Endothelial cell (in vitro differentiated cells): ENCODE measurements at regions not wholly inside any gene's neighbourhood (a gene's known extent, or its start where the extent isn't known, plus 50 kb on each side); places are given as distances from the start of the nearest gene placed in this dataset.

Experiments used
- DNase-seq: peaks from one replicate; pipeline ENCODE4 v3.0.0; 2021; ENCODE audit warnings: low spot score
- H3K27ac Mint-ChIP-seq: one replicate; pipeline ENCODE4 v1.8.0; 2021; ENCODE audit warnings: mixed read lengths, inconsistent platforms; ENCODE audit not compliant: unreplicated experiment
- H3K27me3 Mint-ChIP-seq: one replicate; pipeline ENCODE4 v1.8.0; 2021; ENCODE audit warnings: mild to moderate bottlenecking, moderate library complexity, mixed read lengths, inconsistent platforms; ENCODE audit not compliant: unreplicated experiment
- H3K36me3 Mint-ChIP-seq: one replicate; pipeline ENCODE4 v1.8.0; 2021; ENCODE audit warnings: mild to moderate bottlenecking, low read depth, mixed read lengths, inconsistent platforms; ENCODE audit not compliant: unreplicated experiment
- H3K4me1 Mint-ChIP-seq: one replicate; pipeline ENCODE4 v1.8.0; 2021; ENCODE audit warnings: mild to moderate bottlenecking, mixed read lengths, inconsistent platforms; ENCODE audit not compliant: unreplicated experiment
- H3K4me3 Mint-ChIP-seq: one replicate; pipeline ENCODE4 v1.8.0; 2021; ENCODE audit warnings: mild to moderate bottlenecking, mixed read lengths, inconsistent platforms; ENCODE audit not compliant: unreplicated experiment
- H3K9me3 Mint-ChIP-seq: one replicate; pipeline ENCODE4 v1.8.0; 2021; ENCODE audit warnings: mixed read lengths, inconsistent platforms; ENCODE audit not compliant: unreplicated experiment
- TF ChIP-seq, protein P1 (sequence below): fragments of 200-600 bp; sonication (generic); IDR thresholded peaks from one replicate; pipeline ENCODE4 v1.5.0; 2021; ENCODE audit warnings: antibody characterized with exemption; ENCODE audit not compliant: unreplicated experiment

DNA sequence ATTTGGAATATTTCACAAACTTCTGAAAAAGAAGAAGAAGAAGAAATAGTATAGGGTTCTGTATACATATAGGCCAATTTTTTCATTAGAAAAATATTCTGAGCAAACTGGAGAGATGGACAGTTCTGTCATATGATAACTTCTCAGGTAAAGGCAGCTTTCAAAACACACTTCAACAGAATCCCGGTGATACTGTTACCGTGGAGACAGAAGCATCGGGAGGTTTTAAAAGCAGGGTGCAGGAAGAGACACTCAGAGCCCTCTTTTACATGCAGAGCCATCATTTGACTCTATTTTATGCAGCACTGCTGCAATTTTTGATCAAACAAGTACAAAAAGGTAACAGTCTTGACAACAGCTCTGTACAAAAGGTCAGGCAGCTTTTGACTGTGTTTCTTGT, 1785.4 kb downstream of the LRRC4C start:
- Mint-ChIP-seq H3K36me3 (no peaks in the 10 kb centered on the region), H3K9me3 (no peaks in the 10 kb centered on the region), H3K4me3 (no peak overlapping the region), H3K27ac (no peak overlapping the region), H3K4me1 (no peaks in the 10 kb centered on the region), H3K27me3 (no peaks in the 10 kb centered on the region)
- no peak for DNase-seq
- TF ChIP-seq, protein P1, sequence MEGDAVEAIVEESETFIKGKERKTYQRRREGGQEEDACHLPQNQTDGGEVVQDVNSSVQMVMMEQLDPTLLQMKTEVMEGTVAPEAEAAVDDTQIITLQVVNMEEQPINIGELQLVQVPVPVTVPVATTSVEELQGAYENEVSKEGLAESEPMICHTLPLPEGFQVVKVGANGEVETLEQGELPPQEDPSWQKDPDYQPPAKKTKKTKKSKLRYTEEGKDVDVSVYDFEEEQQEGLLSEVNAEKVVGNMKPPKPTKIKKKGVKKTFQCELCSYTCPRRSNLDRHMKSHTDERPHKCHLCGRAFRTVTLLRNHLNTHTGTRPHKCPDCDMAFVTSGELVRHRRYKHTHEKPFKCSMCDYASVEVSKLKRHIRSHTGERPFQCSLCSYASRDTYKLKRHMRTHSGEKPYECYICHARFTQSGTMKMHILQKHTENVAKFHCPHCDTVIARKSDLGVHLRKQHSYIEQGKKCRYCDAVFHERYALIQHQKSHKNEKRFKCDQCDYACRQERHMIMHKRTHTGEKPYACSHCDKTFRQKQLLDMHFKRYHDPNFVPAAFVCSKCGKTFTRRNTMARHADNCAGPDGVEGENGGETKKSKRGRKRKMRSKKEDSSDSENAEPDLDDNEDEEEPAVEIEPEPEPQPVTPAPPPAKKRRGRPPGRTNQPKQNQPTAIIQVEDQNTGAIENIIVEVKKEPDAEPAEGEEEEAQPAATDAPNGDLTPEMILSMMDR, result no peak

DNA sequence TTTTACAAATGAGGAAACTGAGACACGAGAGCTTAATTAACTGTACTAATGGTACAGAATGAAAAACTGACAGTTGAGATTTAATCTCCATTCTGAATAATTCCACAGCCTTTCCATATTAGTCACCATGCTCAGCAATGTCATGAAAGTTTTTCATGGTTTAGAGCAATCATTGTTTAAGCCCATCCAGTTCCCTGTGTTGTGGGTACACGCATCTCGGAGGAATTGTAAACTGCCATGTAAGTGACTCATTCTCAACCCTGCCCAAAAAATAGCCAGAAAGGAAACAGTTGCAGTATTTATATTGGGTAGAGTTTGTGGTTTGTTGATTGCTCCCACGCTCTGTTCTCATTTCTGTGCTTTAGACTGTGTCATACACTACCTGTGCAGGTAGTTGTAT, 1790.8 kb downstream of the LRRC4C start:
- DNase-seq, result no peak
- H3K9me3 Mint-ChIP-seq, result peaks cover 7% of the 10 kb centered on the region
- no peaks in the 10 kb centered on the region for H3K4me1 Mint-ChIP-seq
- TF ChIP-seq, protein P1, result no peak
- H3K36me3 Mint-ChIP-seq, result no peaks in the 10 kb centered on the region
- no peak overlapping the region for H3K27ac Mint-ChIP-seq
- no peak overlapping the region for H3K4me3 Mint-ChIP-seq
- no peaks in the 10 kb centered on the region for H3K27me3 Mint-ChIP-seq

DNA sequence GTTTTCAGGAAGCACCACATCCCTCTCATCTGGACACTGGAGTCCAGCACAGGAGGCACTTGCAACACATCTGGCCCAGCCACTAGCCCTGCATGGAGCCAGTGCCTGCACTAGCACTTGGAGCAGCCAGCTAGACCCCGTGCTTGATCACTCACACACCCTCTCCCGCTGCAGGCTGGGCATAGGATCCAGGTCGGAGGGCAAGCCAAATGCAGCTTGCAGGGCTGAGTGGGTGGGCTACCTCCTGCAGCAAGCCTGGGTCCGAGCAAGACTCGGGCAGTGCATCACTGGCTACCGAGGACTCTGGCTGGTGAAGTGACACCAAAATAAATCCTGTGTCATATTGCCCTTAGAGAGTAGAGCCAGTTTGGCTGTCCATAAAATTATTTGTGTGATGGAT, 1795.4 kb downstream of the LRRC4C start:
- no peaks in the 10 kb centered on the region for H3K36me3 Mint-ChIP-seq
- no peaks in the 10 kb centered on the region for H3K4me1 Mint-ChIP-seq
- TF ChIP-seq, protein P1, result no peak
- no peak overlapping the region for H3K4me3 Mint-ChIP-seq
- H3K27ac Mint-ChIP-seq, result no peak overlapping the region
- DNase-seq, result no peak
- peaks cover 7% of the 10 kb centered on the region for H3K9me3 Mint-ChIP-seq
- H3K27me3 Mint-ChIP-seq, result no peaks in the 10 kb centered on the region

DNA sequence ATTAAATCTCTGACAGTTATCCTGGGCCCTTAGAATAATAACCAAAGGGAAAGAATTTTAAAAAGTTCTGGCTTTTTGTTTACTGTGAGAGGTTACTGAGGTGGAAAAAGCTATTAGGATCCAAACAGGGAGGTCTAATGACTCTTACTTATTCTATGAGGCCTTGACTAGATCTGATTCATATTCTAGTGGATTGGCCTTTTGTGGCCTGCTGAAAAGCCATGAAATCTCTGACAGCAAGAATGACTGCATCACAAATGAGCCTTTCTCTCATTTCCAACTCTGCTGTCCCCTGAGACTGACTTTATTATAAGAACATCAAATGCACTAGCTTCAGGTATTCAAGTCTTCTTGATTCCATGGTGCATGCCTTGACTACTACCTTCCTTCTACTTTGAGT, 1797.6 kb downstream of the LRRC4C start:
- H3K27me3 Mint-ChIP-seq, result no peaks in the 10 kb centered on the region
- peaks cover 7% of the 10 kb centered on the region for H3K9me3 Mint-ChIP-seq
- no peak for DNase-seq

DNA sequence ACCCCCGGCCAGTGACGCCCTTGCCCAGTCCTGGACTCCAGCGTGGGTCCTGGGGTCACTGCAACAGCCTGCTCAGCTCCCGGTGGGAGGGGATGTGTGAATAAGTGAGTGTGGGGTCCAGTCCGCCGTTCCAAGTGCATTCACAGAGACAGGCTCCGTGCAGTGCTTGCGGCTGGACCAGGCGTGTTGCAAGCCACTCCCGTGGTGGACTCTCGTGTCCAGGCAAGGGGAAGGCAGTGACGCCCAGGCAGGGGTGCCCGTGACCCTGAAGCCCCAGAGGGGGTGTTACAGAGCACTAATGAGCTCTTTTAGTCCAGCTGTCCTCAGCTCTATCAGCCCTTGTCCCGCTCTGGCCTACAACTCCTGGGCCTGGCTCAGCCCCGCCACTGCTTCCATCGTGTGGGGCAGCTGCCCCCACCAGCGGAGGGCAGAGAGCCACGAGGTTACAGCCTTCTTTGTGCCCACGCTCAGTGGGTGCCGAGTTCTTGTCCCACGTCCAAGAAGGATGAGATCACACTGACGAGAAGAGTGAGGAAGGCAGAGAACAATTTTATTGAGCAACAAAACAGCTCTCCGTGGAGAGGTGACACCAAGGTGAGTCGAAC, 1807.5 kb downstream of the LRRC4C start:
- Mint-ChIP-seq H3K4me3 (no peak overlapping the region), H3K4me1 (no peaks in the 10 kb centered on the region), H3K27me3 (peaks cover 6% of the 10 kb centered on the region), H3K36me3 (no peaks in the 10 kb centered on the region), H3K27ac (no peak overlapping the region), H3K9me3 (peaks cover 9% of the 10 kb centered on the region)
- TF ChIP-seq, protein P1, result no peak
- DNase-seq, result no peak

More for the DNA sequence above, 1797.6 kb downstream of the LRRC4C start:
- TF ChIP-seq, protein P1, result no peak
- Mint-ChIP-seq H3K4me3 (no peak overlapping the region), H3K27ac (no peak overlapping the region), H3K4me1 (no peaks in the 10 kb centered on the region), H3K36me3 (no peaks in the 10 kb centered on the region)
